H1 (cell line): ENCODE measurements at regions not wholly inside any gene's neighbourhood (a gene's known extent, or its start where the extent isn't known, plus 50 kb on each side); places are given as distances from the start of the nearest gene placed in this dataset.

Source experiments
- GTF2F1 ChIP-seq: IDR thresholded peaks from 2 replicates; pipeline ENCODE4 v1.6.1; 2012; ENCODE audit warnings: low read depth, low read length, improper control_type of control experiment, borderline replicate concordance
- YY1 ChIP-seq: IDR thresholded peaks from 2 replicates; pipeline ENCODE4 v1.6.1; 2011; ENCODE audit warnings: low read depth, mild to moderate bottlenecking, low read length

- TF ChIP-seq YY1: no peak
- TF ChIP-seq GTF2F1: no peak
Measured at GRCh38 chr4:23685471-23685870, 204.4 kb downstream of the PPARGC1A start (continued).
